ENCODE measurements at regions not wholly inside any gene's neighbourhood (a gene's known extent, or its start where the extent isn't known, plus 50 kb on each side); places are given as distances from the start of the nearest gene placed in this dataset.

DNA sequence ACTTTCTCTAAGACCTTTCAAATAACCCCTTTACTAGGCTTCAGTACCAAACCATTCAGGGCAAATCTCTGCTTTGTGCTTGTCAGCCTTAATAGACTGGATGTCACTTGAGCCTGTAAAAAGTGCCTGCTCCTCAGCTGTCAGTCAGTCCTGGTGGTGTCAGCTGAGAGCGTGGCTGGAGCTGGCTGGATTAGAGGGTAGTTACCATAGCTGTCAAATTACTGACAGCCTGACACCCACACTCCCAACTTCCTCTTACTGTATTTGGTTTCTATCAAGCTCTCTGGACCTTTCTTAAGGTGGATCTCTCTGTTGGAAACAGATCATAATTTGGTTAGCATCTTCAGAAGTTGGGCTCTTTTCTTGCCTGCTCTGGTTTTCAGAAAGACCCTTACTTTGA lies 371.4 kb upstream of the ATP5MC3 start:
- no peak for DNase-seq

DNA sequence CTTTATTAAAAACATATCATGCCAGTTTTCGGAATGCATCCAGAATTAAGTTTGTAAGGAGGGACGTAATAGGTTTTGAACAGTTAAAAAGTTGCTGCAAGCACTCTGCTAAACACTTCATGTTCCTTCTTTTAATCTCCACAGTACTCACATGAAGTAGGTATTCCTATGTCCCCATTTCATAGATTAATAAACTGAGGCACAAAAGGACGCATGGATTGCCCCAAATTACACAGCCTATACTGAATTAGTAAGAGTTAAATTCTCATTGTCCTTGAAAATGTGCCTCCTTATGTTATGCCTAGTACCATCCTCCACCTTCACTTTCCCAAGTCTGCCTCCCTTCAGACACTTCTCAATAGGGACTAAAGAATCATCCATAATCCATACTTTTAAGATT lies 358.9 kb upstream of the ATP5MC3 start:
- no peak for DNase-seq

DNA sequence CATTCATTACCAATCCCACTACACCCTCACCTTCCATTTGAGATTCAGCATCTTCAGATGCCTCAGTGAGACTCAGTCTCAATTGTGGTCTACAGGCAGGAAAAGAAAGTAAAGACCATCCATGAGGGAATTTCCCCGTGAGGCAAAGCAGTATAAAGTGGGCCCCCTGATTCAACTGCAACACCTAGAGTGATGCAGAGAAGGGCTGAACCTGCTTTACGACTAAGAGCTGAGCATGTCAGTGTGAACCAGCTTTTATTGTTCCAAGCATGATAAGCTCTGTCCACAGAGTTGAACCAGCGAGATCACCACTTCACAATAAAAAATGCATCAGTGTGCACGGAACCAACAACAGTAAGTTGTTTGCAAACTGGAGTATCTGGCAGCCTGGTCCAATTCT lies 357.6 kb upstream of the ATP5MC3 start:
- DNase-seq: no peak

DNA sequence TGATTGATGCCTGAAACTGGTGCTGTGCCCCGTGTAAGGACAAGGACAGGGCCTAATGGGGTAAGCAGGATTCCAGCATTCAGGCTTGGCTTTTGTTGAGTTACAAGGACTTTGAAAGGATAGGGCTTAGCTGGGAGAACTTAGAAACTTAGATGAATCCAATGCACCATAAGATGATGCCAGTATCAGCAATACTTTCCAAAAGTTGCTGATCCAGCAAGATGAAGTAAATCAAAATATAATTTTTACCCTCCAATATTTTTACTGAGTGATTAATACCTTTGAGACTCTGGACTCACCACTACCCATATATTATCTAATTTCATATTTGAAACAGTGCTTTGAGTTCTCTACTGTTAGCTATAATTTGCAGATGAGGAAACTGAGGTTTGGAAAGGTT lies 354.5 kb upstream of the ATP5MC3 start:
- no peak for DNase-seq

DNA sequence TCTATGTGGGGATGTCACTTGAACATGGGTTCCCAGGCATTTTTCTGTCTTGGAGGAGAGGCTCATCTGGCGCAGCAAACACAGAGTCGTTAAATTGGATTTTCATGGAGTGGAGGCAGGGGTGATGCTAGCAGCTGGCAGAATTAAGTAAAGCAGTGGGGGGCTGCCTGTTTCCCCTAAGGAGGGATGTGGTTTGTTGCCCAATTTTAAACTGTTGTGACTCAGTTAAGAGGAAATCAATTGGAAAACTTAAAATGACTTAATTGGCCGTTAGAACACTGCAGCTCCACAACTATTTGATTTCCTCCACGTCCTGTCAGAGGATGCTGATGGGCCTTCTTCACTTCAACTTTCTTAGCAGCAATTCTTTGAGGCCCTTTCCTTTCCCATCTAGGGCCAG lies 354.1 kb upstream of the ATP5MC3 start:
- no peak for DNase-seq

DNA sequence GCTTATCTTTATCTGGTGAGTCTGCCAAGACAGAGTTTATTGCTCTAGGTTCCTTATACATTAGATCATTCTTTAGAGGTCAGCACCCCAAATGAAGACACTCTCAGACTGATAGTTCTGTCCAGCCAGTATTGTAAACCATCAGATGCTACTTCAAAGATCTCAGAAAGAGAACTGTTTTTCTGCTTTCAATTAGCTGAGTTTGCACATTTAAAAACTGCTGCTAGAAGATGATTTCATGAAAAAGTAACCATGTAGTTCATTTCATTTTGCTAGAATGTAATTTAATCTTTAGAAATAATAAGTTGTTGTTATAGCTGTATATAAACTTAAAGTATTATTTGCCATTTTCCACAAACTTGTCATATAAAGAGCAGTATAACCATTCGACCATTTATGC lies 344.5 kb upstream of the ATP5MC3 start:
- no peak for DNase-seq

DNA sequence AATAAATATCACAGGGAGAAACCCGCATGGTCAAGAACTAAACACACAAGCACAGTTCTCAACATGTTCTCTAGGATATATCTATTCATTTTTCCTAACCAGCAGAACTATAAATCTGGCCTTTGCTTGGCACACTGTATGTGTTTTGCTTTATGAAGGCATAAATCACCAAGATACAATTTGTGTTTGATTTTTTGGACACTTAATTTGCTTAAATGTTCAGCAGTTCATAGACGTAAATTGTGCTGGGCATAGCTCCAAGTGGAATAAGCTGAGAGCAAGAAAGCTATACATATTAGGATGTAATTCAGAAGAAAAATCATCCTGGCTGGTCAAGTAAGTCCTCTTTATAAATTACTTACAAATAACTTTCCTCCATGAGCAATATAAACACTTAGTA lies 341.5 kb upstream of the ATP5MC3 start:
- no peak for DNase-seq

DNA sequence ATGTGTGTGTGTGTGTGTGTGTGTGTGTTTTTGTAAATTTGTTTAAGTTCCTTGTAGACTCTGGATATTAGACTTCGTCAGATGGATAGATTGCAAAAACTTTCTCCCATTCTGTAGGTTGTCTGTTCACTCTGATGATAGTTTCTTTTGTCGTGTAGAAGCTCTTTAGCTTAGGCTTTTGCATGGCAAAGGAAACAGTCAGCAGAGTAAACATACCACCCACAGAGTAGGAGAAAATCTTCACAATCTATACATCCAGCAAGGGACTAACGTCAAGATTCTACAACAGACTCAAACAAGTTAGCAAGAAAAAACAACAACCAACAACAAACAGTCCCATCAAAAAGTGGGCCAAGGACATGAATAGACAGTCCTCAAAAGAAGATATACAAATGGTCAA lies 336.7 kb upstream of the ATP5MC3 start:
- DNase-seq: no peak

DNA sequence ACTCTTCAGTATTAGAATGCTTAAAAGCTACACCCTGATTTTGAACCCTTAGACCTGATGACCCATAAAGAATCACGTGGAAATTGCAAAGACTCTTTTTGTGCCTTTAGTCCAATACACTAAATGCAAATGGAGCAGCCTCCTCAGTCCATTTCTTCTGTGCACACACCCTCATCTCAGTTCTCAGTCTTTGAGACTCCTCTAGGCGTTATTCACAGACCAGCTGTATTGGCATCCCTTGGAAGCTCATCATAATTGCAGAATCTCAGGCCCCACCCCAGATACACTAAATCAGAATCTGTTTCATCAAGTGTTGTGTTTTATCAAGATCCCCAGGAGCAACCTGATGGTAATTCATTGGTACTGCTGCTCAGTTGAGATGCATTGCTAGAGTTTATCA lies 335.0 kb upstream of the ATP5MC3 start:
- no peak for DNase-seq

DNA sequence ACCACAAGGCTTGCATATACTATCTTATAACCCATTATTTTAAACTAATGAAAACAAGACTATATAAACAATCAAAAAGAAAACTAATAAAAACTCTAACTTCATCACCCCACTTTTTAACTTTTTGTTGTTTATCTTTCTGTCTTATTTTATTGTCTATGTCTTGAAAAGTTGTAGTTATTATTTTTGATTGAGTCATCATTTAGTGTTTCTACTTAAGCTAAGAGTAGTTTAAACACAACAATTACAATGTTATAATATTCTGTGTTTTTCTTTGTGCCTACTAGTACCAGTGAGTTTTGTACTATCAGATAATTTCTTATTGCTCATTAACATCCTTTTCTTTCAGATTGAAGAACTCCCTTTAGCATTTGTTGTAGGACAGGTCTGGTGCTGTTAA lies 318.7 kb upstream of the ATP5MC3 start:
- DNase-seq: no peak

DNA sequence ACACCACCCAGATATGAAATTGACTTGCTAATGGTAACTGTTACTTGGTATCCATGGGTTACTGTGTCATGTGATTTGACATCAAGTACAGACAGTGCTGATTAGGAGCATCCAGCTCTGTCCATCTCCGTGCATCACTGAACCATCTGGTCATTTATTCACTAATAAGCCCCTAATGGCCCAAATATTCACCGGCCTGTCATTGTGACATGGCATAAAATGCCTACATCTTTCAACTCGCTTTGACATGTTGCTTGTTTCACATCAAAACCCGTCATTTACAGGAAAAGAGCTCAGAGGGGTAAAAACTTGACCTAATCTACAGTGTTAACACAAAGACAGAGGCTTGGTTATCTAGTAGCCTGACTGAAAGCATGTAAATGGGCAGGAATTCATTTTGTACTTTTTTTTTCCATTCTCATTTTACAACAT lies 308.9 kb upstream of the ATP5MC3 start:
- DNase-seq: no peak

DNA sequence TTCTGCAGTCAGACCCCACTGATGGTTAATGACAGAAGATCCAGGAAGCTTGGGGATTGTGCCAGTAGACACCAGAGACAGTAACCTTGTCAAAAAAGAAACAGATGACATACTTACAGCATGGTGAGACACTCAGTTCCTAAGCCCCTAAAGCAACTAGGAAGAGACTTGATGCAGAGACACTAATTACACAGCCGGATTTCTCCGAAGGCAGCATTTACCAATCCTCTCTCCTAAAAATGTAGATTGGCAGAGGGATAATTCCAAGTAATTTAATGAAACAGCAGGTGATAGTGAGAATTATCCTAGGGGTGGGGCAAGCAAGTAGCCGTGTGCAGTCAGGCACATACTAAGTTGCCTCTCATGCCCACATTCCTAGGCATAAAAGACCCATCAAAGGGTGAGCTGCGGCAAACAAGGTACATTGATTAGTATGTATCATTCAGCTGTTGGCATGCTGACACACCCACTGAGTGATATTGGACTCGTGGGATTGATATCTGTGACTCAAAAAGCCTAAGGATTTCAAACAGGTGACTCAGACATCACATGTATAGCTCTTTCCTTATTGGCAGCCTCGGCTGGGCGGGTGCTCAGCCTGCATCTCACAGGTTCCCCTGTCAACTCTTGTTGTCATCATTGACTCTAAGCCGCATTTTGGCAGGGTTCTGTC lies 296.7 kb upstream of the ATP5MC3 start:
- DNase-seq: no peak

DNA sequence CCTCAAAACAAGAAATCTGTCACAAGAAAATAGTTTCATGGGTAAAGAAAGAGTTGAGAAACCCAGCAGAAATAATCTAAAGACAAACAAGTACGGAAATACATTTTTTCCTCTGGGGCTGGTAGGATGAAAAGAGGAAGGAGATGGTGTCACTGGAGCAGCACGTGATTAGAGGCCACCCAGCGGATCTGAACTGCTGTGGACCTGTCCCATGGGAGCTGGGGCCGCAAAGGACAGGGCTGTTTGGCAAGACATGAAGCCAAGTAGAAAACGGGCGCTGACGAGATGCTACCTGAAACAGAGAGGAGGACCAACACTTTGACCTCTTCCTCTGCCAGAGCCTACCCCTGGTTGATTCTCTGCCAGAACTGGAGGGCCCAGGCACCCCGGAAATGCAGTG lies 295.4 kb upstream of the ATP5MC3 start:
- DNase-seq: no peak

DNA sequence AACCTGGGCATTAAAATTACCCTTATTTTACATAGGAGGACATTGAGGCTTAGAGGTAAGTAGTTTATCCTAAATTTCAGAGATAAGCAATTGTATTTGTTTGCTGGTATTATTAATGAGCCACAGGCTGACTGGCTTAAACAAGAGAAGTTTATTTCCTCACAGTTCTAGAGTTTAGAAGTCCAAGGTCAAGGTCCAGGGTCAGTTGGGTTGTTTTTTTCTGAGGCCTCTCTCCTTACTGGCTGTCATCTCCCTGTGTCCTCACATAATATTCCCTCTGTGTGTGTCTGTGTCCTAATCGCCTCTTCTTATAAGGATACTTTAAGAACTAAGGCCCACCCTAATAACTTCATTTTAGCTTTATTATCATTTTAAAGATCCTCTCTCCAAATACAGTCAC lies 294.9 kb upstream of the ATP5MC3 start:
- DNase-seq: no peak

DNA sequence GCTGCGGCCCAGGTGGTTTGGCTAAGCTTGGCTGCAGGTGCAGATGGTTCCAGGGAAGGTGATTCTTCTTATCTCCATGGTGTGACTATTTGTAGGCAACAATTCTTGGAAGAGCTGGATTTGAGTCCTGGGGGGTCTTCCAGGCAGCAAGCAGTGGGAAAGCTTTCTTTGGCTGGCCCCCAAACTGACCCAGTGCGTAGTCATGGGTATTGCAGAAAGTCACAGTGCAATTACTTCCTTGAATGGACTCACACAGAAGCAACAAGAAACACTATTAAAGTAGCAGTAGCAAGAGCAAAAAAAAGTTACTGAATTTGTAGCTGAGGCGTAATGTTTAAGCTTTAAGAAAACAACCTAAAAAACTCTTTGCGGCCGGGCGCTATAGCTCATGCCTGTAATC lies 293.6 kb upstream of the ATP5MC3 start:
- DNase-seq: no peak

DNA sequence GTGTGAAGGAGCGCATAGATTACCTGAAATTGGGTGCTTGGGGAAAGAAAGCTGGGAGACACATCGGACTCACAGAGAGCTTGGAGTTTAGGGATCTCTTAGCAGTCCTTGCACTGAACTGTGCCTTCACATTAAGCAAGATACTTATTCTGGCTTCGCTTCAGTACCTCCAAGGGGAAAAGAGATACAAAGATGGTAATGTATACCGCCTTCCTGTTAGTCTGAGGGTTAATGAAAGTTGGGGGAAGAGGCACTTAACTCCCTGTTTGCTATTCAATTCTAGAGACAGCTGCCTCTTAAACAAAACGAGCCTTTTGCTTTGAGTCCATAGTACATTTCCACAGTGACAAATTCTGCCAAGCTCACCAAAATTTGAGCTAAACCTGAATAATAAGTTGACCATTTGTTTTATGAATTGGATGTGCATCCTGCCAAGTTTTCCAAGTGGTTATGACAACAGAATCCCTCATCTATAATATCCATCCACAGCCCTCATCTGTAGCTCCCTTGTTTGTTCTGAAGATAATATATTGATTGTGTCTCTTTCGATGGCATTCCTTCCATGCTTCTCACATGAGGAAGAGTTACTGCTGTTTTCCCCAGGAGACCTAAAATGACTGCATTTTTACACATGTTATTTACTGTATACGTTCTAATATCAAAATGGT lies 287.1 kb upstream of the ATP5MC3 start:
- DNase-seq: peak; percentile 53

DNA sequence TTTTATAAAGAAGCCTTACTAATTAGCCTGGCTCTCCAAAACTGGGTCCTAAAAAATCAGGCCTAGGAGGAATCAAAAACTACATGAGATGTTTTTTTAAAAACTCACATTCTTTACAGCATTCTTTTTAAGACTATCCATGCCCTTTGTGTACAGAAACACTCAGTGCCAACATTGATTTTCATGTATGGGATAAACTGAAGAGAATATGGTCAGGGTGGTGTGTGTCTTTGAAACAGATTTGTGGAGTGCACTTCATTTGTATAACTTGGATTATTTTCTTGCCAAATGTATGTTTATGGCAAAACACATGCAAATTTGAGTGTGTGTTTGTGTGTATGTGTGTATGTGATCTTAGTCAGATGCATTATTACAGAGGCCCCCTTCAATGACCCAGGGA lies 283.6 kb upstream of the ATP5MC3 start:
- DNase-seq: no peak

DNA sequence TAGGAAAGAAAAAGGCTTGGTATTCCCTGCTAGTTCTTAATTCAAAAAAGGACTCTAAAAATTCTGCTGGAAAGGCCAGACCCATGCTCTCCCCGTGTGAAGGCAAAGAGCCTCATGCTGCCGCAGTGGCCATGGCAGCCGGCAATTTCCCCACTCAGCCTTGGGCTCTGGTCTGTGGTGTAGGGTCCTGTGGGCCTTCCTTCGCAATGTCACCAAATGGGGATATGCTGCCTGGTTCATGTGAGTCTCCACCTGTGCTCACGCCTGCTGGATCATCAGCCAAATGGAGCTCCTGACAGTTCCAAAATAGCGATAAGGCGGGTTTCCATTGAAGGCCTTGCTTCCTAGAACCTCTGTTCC lies 282.8 kb upstream of the ATP5MC3 start:
- DNase-seq: no peak

DNA sequence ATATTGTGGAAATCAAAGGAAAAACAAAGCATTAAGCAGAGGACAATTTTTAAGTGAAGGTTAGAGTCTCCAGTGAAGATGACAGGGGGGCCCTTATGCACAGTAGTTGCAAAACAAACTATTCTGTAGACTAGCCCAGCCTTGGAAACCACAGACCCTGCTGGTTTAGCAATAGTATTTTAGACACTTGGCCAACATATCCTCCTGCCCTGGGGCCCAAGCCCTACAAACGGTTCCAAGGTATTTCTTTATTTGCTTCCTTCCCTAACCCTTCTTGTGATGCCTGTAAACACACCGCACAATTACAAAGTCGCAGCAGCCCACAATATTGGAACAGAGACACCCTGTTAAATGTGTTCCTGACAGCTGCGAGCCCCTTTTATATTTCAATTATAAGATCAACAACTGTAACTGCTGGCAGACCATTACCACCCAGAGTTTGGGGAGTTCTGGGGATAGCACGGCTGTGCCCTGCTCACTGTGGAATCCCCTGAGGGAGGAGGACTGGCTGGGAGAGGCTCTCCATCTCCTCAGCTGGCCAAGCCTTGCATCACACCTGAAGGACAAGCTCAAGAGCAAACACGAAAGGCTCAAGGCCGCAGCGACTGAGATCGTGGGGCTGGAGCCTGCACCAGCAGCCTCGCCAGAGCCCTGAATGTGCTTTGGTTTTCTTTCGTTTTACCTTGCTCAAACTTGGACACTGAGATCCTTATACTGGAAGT lies 282.2 kb upstream of the ATP5MC3 start:
- DNase-seq: peak; percentile 9

DNA sequence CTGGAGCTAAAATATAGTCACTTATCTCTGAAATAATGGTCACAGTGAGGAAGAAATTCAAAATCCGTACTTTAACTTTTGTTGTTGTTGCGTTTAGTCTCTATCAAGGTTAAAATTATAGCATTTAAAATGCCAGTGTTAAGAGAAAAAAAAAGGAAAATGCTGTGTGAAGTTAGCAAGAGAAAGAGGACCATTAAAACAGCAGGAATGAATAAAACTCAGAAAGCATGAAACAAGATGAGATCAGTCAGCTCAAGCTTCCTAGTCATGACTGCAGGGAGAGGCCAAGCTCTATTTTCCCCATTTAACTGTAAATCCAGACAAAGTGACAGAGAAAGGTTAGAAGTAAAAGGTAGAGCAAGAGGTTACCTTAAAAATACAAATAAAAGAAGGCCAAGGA lies 281.7 kb upstream of the ATP5MC3 start:
- DNase-seq: no peak

DNA sequence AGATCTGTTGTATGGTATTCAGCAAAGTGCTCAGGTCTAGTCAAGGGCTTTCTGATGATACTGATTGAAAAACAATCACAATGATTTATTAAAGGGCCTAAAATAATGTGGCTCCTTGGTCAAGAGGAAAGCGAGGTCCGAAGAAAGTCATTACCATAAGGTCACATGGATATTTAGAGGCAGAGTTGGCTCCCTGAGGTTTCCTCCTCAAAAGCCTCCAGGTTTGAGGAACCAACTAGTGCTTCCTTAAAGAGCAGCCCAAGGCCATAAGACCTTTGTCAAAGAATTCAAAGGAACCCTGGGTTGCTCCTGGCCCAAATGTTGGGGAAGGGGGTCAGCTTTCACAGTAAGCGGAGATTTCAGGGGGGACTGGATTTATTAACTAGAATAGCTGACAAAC lies 280.7 kb upstream of the ATP5MC3 start:
- no peak for DNase-seq

DNA sequence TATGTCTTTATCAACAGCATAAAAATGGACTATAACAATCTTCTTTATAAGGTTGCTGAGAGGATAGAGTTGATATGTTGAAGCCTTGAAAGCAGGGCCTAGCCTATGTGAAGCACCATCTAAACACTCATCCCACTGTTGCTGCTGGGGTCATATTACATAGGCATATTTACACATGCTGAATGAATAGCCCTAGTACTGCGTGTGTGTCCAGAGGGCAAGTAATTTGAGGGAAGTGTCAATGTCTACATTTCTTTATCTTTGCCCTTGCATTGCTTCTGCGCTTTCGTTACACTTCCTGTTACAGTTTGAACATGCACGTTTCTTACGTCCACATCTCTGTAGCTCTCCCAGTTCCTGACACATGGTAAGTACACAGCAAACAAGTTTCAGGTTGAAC lies 280.3 kb upstream of the ATP5MC3 start:
- peak; percentile 92 for DNase-seq

DNA sequence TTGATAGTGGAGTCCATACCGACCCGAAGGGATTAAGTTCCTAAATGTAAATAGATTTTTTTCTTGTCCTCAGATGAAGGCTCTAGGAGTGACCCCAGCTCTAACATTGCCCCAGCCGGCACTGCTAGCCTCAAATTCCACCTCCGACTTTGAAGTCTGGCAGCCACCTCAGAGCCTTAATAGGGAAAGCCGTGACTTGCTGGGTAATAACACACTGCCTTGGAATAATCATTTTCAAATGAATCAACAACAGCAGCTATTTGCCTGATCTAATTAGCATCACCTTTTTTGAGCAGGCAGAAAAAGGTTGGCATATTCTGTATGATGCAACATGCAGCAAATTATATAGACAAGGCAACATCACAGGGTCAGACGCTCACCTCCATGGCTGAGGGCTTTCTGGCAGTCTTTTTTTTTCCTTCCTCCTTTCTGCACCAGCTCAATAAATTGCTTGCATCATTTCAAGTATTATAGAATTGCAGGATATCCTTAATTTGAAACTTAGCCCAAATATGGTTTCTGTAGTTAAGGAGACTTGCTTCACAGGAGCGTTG lies 276.5 kb upstream of the ATP5MC3 start:
- DNase-seq: no peak

DNA sequence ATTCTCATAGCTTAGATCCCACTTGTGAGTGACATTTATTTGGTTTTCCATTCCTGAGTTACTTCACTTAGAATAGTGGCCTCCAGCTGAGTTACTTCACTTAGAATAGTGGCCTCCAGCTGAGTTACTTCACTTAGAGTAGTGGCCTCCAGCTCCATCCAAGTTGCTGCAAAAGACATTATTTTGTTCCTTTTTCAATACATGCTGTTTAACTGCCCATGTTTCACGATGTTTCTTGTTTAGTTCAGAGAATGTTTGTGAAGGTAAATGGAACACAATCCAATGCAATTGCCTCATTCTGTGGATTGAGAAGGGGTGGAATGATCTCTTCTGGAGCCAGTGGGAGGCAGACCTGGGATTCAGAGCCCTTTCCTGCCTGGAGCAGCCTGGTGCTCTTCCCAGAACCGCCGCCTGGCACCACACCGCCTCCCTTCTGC lies 273.5 kb upstream of the ATP5MC3 start:
- no peak for DNase-seq

Data from NCI-H510A treated with DMSO at 0.1 percent for 48 hours (cell line).